ENCODE measurements at regions not wholly inside any gene's neighbourhood (a gene's known extent, or its start where the extent isn't known, plus 50 kb on each side); places are given as distances from the start of the nearest gene placed in this dataset.

GRCh38 chr7:47202146-47202783 is 379.6 kb downstream of the TNS3 start:
- WGBS, 4 donors = 65 to 85% (median 75%) methylated on average over 7 of the region's 7 CpGs
- intact Hi-C loops (cut with DNase I) = no loop called here
- no peaks in the 10 kb centered on the region for H3K4me1 ChIP-seq
- H3K9me3 ChIP-seq = no peaks in the 10 kb centered on the region
- no peaks in the 10 kb centered on the region for H3K36me3 ChIP-seq
- no peak overlapping the region for H3K4me3 ChIP-seq
- TF ChIP-seq, protein P1, sequence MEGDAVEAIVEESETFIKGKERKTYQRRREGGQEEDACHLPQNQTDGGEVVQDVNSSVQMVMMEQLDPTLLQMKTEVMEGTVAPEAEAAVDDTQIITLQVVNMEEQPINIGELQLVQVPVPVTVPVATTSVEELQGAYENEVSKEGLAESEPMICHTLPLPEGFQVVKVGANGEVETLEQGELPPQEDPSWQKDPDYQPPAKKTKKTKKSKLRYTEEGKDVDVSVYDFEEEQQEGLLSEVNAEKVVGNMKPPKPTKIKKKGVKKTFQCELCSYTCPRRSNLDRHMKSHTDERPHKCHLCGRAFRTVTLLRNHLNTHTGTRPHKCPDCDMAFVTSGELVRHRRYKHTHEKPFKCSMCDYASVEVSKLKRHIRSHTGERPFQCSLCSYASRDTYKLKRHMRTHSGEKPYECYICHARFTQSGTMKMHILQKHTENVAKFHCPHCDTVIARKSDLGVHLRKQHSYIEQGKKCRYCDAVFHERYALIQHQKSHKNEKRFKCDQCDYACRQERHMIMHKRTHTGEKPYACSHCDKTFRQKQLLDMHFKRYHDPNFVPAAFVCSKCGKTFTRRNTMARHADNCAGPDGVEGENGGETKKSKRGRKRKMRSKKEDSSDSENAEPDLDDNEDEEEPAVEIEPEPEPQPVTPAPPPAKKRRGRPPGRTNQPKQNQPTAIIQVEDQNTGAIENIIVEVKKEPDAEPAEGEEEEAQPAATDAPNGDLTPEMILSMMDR (IDR thresholded peaks at IDR 0.05) = no peak
- TF ChIP-seq POLR2A (IDR thresholded peaks at IDR 0.05) = no peak
- DNase-seq (no peak), ATAC-seq (no peak)
- no peaks in the 10 kb centered on the region for H3K27me3 ChIP-seq
- no peak overlapping the region for H3K27ac ChIP-seq

GRCh38 chr7:47198159-47198558 is 383.8 kb downstream of the TNS3 start:
- Histone ChIP-seq H3K4me3 (no peak overlapping the region), H3K27ac (no peak overlapping the region), H3K27me3 (no peaks in the 10 kb centered on the region), H3K4me1 (peaks cover 0 to 7% (median 0%) of the 10 kb centered on the region in 12 donors), H3K36me3 (no peaks in the 10 kb centered on the region), H3K9me3 (no peaks in the 10 kb centered on the region)
- TF ChIP-seq, protein P1 (IDR thresholded peaks at IDR 0.05) = no peak
- no peak for TF ChIP-seq POLR2A (IDR thresholded peaks at IDR 0.05)
- ATAC-seq (peak in 1 of 4 donors; percentile 11), DNase-seq (no peak)
- intact Hi-C loops (cut with DNase I) = loop anchor here in 1 of 10 donors (5.0 kb wide), 1 partner anchor 39 kb away; no protein-coding TSS in a partner anchor
- 91 to 100% (median 99%) methylated on average over 1 of the region's 1 CpG for WGBS, 4 donors

GRCh38 chr7:47197486-47197885 is 384.4 kb downstream of the TNS3 start:
- DNase-seq (no peak), ATAC-seq (no peak)
- Histone ChIP-seq H3K36me3 (no peaks in the 10 kb centered on the region), H3K4me3 (no peak overlapping the region), H3K27ac (no peak overlapping the region), H3K27me3 (no peaks in the 10 kb centered on the region), H3K4me1 (peaks cover 0 to 7% (median 0%) of the 10 kb centered on the region in 12 donors), H3K9me3 (no peaks in the 10 kb centered on the region)
- intact Hi-C loops (cut with DNase I) = loop anchor here in 1 of 10 donors (5.0 kb wide), 1 partner anchor 40 kb away; no protein-coding TSS in a partner anchor
- no peak for TF ChIP-seq POLR2A (IDR thresholded peaks at IDR 0.05)
- TF ChIP-seq, protein P1 (IDR thresholded peaks at IDR 0.05) = no peak
- 47 to 59% (median 51%) methylated on average over 2 of the region's 2 CpGs for WGBS, 4 donors

DNA sequence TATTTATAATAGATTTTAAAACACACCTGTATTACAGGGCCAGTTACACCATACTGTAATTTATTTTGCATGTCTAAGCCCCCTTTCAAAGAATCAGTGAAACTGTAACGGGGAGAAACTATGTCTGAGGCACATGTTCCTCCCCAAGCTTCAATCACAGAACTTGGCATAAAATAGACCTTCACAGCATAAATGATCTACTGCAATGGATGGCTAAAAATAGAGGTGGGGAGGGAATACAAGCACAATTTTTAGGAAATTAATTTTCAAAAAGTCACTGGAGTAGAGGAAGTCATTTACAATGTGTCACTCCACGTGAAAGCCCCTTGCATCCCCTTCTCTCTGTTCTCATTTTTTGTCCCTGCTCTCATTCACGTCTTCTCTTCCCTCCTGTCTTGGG is 385.2 kb downstream of the TNS3 start:
- intact Hi-C loops (cut with DNase I) = loop anchor here in 1 of 10 donors (5.0 kb wide), 1 partner anchor 41 kb away; no protein-coding TSS in a partner anchor
- 64 to 72% (median 70%) methylated on average over 3 of the region's 3 CpGs for WGBS, 4 donors
- ATAC-seq (no peak), DNase-seq (no peak)
- no peak overlapping the region for H3K4me3 ChIP-seq
- H3K27me3 ChIP-seq = no peaks in the 10 kb centered on the region
- no peaks in the 10 kb centered on the region for H3K36me3 ChIP-seq
- no peaks in the 10 kb centered on the region for H3K9me3 ChIP-seq
- peaks cover 0 to 8% (median 0%) of the 10 kb centered on the region in 12 donors for H3K4me1 ChIP-seq
- TF ChIP-seq POLR2A (IDR thresholded peaks at IDR 0.05) = no peak
- TF ChIP-seq, protein P1 (IDR thresholded peaks at IDR 0.05) = no peak
- H3K27ac ChIP-seq = no peak overlapping the region

Measured in heart left ventricle (tissue), 16 donors.